Adrenal gland (tissue), 9 donors: ENCODE measurements at regions not wholly inside any gene's neighbourhood (a gene's known extent, or its start where the extent isn't known, plus 50 kb on each side); places are given as distances from the start of the nearest gene placed in this dataset.

ENCODE experiments used
- DNase-seq, 7 donors: peaks; one replicate each; pipeline ENCODE4 v3.0.0-alpha.2; 2019 to 2020
- H3K27ac ChIP-seq, 5 donors: fragments of 200-600 bp; sonication (generic) in 4 of 5; 1 replicate in 3 of 5; 2 replicates in 2 of 5; pipeline versions ENCODE4 v1.5.1 to v1.8.0; 2016 to 2020; ENCODE audit warnings: mild to moderate bottlenecking in 1 of 5
- H3K27me3 ChIP-seq: fragments of 200-600 bp; 2 replicates; pipeline ENCODE4 v1.8.0; 2021
- H3K36me3 ChIP-seq, 2 donors: fragments of 200-600 bp; replicated peaks in 1 of 2; 1 replicate in 1 of 2; 2 replicates in 1 of 2; pipeline versions ENCODE4 v1.5.1 to v1.8.0; 2018 to 2022
- H3K4me1 ChIP-seq, 2 donors: fragments of 200-600 bp; replicated peaks in 1 of 2; 1 replicate in 1 of 2; 2 replicates in 1 of 2; pipeline versions ENCODE4 v1.5.1 to v1.8.0; 2018 to 2021
- H3K4me3 ChIP-seq, 4 donors: fragments of 200-600 bp; sonication (generic) in 3 of 4; one replicate each; pipeline ENCODE4 v1.5.1; 2016 to 2018
- H3K9me3 ChIP-seq, 3 donors: fragments of 200-600 bp; sonication (generic) in 1 of 3; replicated peaks in 1 of 3; 1 replicate in 2 of 3; 2 replicates in 1 of 3; pipeline versions ENCODE4 v1.5.1 to v1.8.0; 2016 to 2021
- CTCF ChIP-seq, 6 experiments: fragments of 450-650 bp in 4 of 6; fragments of 200-600 bp in 2 of 6; sonication (generic) in 1 of 6; IDR thresholded peaks; 1 replicate in 5 of 6; 2 replicates in 1 of 6; pipeline versions ENCODE4 v1.5.1 to v1.8.0; 2016 to 2021; ENCODE audit warnings: antibody characterized with exemption in 6 of 6, mild to moderate bottlenecking in 2 of 6, moderate library complexity in 1 of 6
- POLR2A ChIP-seq, 2 donors: fragments of 450-650 bp; IDR thresholded peaks; one replicate each; pipeline ENCODE4 v1.6.1; 2017; ENCODE audit warnings: antibody characterized with exemption in 2 of 2, mild to moderate bottlenecking in 2 of 2, moderate library complexity in 1 of 2
- WGBS, 4 donors: extraction: QIAGEN DNeasy Blood & Tissue Kit in 2 of 4; methylation state at CpG; one replicate each; pipeline versions ENCODE4 v1.1.5 to v1.1.7; 2013 to 2017; 5-methylcytosine and 5-hydroxymethylcytosine counted together
- intact Hi-C, 2 donors: fragments of 100-400 bp; cut with DNase I; formaldehyde crosslinking; loops; one replicate each; pipeline versions ENCODE4 v1.14.1 to v1.15.0; 2022 to 2023
- donor health status: healthy with polysubstance abuse.
- donor health status: Bipolar disorder and iron deficiency.
- donor health status: DM: yes; HTN: yes; CAD: no.
- donor health status: DM: no; HTN: no; CAD: no.
- donor health status: DM: no; HTN: no; CAD: no.

GRCh38 chr9:3001311-3001710, 157.4 kb upstream of the PUM3 start:
- intact Hi-C loops = no loop called here
- H3K36me3 ChIP-seq = no peaks in the 10 kb centered on the region
- H3K27ac ChIP-seq = no peak overlapping the region
- no peaks in the 10 kb centered on the region for H3K9me3 ChIP-seq
- H3K27me3 ChIP-seq = no peaks in the 10 kb centered on the region
- H3K4me1 ChIP-seq = no peaks in the 10 kb centered on the region
- no peak overlapping the region for H3K4me3 ChIP-seq
- TF ChIP-seq POLR2A (IDR thresholded peaks at IDR 0.05) (no peak), CTCF (IDR thresholded peaks at IDR 0.05) (no peak)
- DNase-seq = no peak

- intact Hi-C loops = no loop called here
- H3K36me3 ChIP-seq = no peaks in the 10 kb centered on the region
- no peaks in the 10 kb centered on the region for H3K27me3 ChIP-seq
- no peak overlapping the region for H3K4me3 ChIP-seq
- H3K9me3 ChIP-seq = no peaks in the 10 kb centered on the region
- WGBS, 4 donors = 48 to 59% (median 56%) methylated on average over 1 of the region's 1 CpG
- no peak for DNase-seq
- no peaks in the 10 kb centered on the region for H3K4me1 ChIP-seq
- TF ChIP-seq POLR2A (IDR thresholded peaks at IDR 0.05) = no peak
- TF ChIP-seq CTCF (IDR thresholded peaks at IDR 0.05) = no peak
- H3K27ac ChIP-seq = no peak overlapping the region
Observed at GRCh38 chr9:2992427-2992826, 148.5 kb upstream of the PUM3 start.

GRCh38 chr9:2991292-2991691, 147.4 kb upstream of the PUM3 start:
- Histone ChIP-seq H3K27me3 (no peaks in the 10 kb centered on the region), H3K4me3 (no peak overlapping the region), H3K9me3 (no peaks in the 10 kb centered on the region), H3K4me1 (no peaks in the 10 kb centered on the region), H3K36me3 (no peaks in the 10 kb centered on the region), H3K27ac (no peak overlapping the region)
- intact Hi-C loops = no loop called here
- DNase-seq = no peak
- TF ChIP-seq CTCF (IDR thresholded peaks at IDR 0.05) = peak in 1 of 6 experiments; percentile 12
- no peak for TF ChIP-seq POLR2A (IDR thresholded peaks at IDR 0.05)

GRCh38 chr9:2987679-2988078, 143.8 kb upstream of the PUM3 start:
- no peaks in the 10 kb centered on the region for H3K27me3 ChIP-seq
- H3K4me1 ChIP-seq = no peaks in the 10 kb centered on the region
- intact Hi-C loops = no loop called here
- H3K9me3 ChIP-seq = no peaks in the 10 kb centered on the region
- no peak for DNase-seq
- 64 to 74% (median 65%) methylated on average over 7 of the region's 7 CpGs for WGBS, 4 donors
- H3K4me3 ChIP-seq = no peak overlapping the region
- H3K27ac ChIP-seq = no peak overlapping the region
- TF ChIP-seq POLR2A (IDR thresholded peaks at IDR 0.05) = no peak
- H3K36me3 ChIP-seq = no peaks in the 10 kb centered on the region

GRCh38 chr9:2985343-2985742, 141.4 kb upstream of the PUM3 start:
- 71 to 91% (median 82%) methylated on average over 2 of the region's 2 CpGs for WGBS, 4 donors
- TF ChIP-seq POLR2A (IDR thresholded peaks at IDR 0.05) (no peak), CTCF (IDR thresholded peaks at IDR 0.05) (no peak)
- no peaks in the 10 kb centered on the region for H3K4me1 ChIP-seq
- H3K27me3 ChIP-seq = no peaks in the 10 kb centered on the region
- H3K4me3 ChIP-seq = no peak overlapping the region
- no peaks in the 10 kb centered on the region for H3K36me3 ChIP-seq
- no peak for DNase-seq
- H3K9me3 ChIP-seq = no peaks in the 10 kb centered on the region
- H3K27ac ChIP-seq = no peak overlapping the region
- intact Hi-C loops = no loop called here
